ENCODE measurements at regions not wholly inside any gene's neighbourhood (a gene's known extent, or its start where the extent isn't known, plus 50 kb on each side); places are given as distances from the start of the nearest gene placed in this dataset.

- no peak for ATAC-seq (ENCODE audit: insufficient read depth, low read depth)
These were observed 139.1 kb downstream of the HDGFL1 start for GRCh38 chr6:22708469-22708868.

GRCh38 chr6:22709803-22710202 lies 140.4 kb downstream of the HDGFL1 start:
- H3K4me1 ChIP-seq (ENCODE audit: insufficient read depth, low read length) = no peaks in the 10 kb centered on the region
- no peaks in the 10 kb centered on the region for H3K9me3 ChIP-seq (ENCODE audit: insufficient read depth, low read length, severe bottlenecking)
- H3K27me3 ChIP-seq (ENCODE audit: insufficient read depth, low read length, poor library complexity) = no peaks in the 10 kb centered on the region
- H3K4me2 ChIP-seq (ENCODE audit: insufficient read depth, low read length) = no peak overlapping the region
- no peaks in the 10 kb centered on the region for H3K36me3 ChIP-seq (ENCODE audit: insufficient read depth, low read length)
- no peak overlapping the region for H3K4me3 ChIP-seq (ENCODE audit: low read depth in 1 of 2, low read length in 2 of 2)
- ATAC-seq (ENCODE audit: insufficient read depth, low read depth) (no peak), DNase-seq (no peak)
- H3K27ac ChIP-seq (ENCODE audit: low read length) = no peak overlapping the region
- no peak for TF ChIP-seq EZH2 (IDR thresholded peaks at IDR 0.05; ENCODE audit: borderline replicate concordance, low read depth, low read length, severe bottlenecking)
- TF ChIP-seq CTCF (IDR thresholded peaks at IDR 0.05; ENCODE audit: borderline replicate concordance, extremely low read depth, low read length, poor library complexity, severe bottlenecking) = no peak
- no peaks in the 10 kb centered on the region for H4K20me1 ChIP-seq (ENCODE audit: insufficient read depth, low read length)
- H2AFZ ChIP-seq (ENCODE audit: low read depth, low read length) = 0 out of 2 replicates have a peak overlapping the region, but pooled peaks have one; percentile 7
- no peak overlapping the region for H3K9ac ChIP-seq (ENCODE audit: low read depth, low read length)
- no peaks in the 10 kb centered on the region for H3K79me2 ChIP-seq (ENCODE audit: insufficient read depth, low read length)

More at GRCh38 chr6:22708469-22708868, 139.1 kb downstream of the HDGFL1 start:
- TF ChIP-seq CTCF (IDR thresholded peaks at IDR 0.05; ENCODE audit: borderline replicate concordance, extremely low read depth, low read length, poor library complexity, severe bottlenecking) (no peak), EZH2 (IDR thresholded peaks at IDR 0.05; ENCODE audit: borderline replicate concordance, low read depth, low read length, severe bottlenecking) (no peak)
- Histone ChIP-seq H3K4me2 (ENCODE audit: insufficient read depth, low read length) (no peak overlapping the region), H3K27ac (ENCODE audit: low read length) (no peak overlapping the region), H3K9ac (ENCODE audit: low read depth, low read length) (no peak overlapping the region), H3K9me3 (ENCODE audit: insufficient read depth, low read length, severe bottlenecking) (no peaks in the 10 kb centered on the region), H3K79me2 (ENCODE audit: insufficient read depth, low read length) (no peaks in the 10 kb centered on the region), H3K27me3 (ENCODE audit: insufficient read depth, low read length, poor library complexity) (no peaks in the 10 kb centered on the region), H3K4me3 (ENCODE audit: low read depth in 1 of 2, low read length in 2 of 2) (no peak overlapping the region), H3K36me3 (ENCODE audit: insufficient read depth, low read length) (no peaks in the 10 kb centered on the region), H2AFZ (ENCODE audit: low read depth, low read length) (no peak overlapping the region), H3K4me1 (ENCODE audit: insufficient read depth, low read length) (no peaks in the 10 kb centered on the region), H4K20me1 (ENCODE audit: insufficient read depth, low read length) (no peaks in the 10 kb centered on the region)
- no peak for DNase-seq

- Histone ChIP-seq H3K27me3 (ENCODE audit: insufficient read depth, low read length, poor library complexity) (no peaks in the 10 kb centered on the region), H3K4me3 (ENCODE audit: low read depth in 1 of 2, low read length in 2 of 2) (no peak overlapping the region), H4K20me1 (ENCODE audit: insufficient read depth, low read length) (no peaks in the 10 kb centered on the region), H3K4me2 (ENCODE audit: insufficient read depth, low read length) (no peak overlapping the region), H3K4me1 (ENCODE audit: insufficient read depth, low read length) (peaks cover 13% of the 10 kb centered on the region), H3K9me3 (ENCODE audit: insufficient read depth, low read length, severe bottlenecking) (no peaks in the 10 kb centered on the region), H3K79me2 (ENCODE audit: insufficient read depth, low read length) (no peaks in the 10 kb centered on the region), H3K9ac (ENCODE audit: low read depth, low read length) (no peak overlapping the region), H3K27ac (ENCODE audit: low read length) (no peak overlapping the region), H2AFZ (ENCODE audit: low read depth, low read length) (no peak overlapping the region), H3K36me3 (ENCODE audit: insufficient read depth, low read length) (no peaks in the 10 kb centered on the region)
- DNase-seq (no peak), ATAC-seq (ENCODE audit: insufficient read depth, low read depth) (no peak)
- no peak for TF ChIP-seq CTCF (IDR thresholded peaks at IDR 0.05; ENCODE audit: borderline replicate concordance, extremely low read depth, low read length, poor library complexity, severe bottlenecking)
- TF ChIP-seq EZH2 (IDR thresholded peaks at IDR 0.05; ENCODE audit: borderline replicate concordance, low read depth, low read length, severe bottlenecking) = no peak
These were observed 147.4 kb downstream of the HDGFL1 start for GRCh38 chr6:22716721-22717120.

- no peaks in the 10 kb centered on the region for H3K79me2 ChIP-seq (ENCODE audit: insufficient read depth, low read length)
- DNase-seq = peak; percentile 40
- peak overlapping the region; percentile 40; the same call in 1 of the 2 replicates for H2AFZ ChIP-seq (ENCODE audit: low read depth, low read length)
These were observed 148.5 kb downstream of the HDGFL1 start for GRCh38 chr6:22717915-22718314.

More at GRCh38 chr6:22717915-22718314, 148.5 kb downstream of the HDGFL1 start:
- no peaks in the 10 kb centered on the region for H4K20me1 ChIP-seq (ENCODE audit: insufficient read depth, low read length)
- no peaks in the 10 kb centered on the region for H3K27me3 ChIP-seq (ENCODE audit: insufficient read depth, low read length, poor library complexity)
- peaks cover 13% of the 10 kb centered on the region for H3K4me1 ChIP-seq (ENCODE audit: insufficient read depth, low read length)
- H3K4me3 ChIP-seq (ENCODE audit: low read depth in 1 of 2, low read length in 2 of 2) = no peak overlapping the region
- H3K9ac ChIP-seq (ENCODE audit: low read depth, low read length) = no peak overlapping the region
- no peak overlapping the region for H3K27ac ChIP-seq (ENCODE audit: low read length)
- peak; percentile 56 for ATAC-seq (ENCODE audit: insufficient read depth, low read depth)
- TF ChIP-seq CTCF (IDR thresholded peaks at IDR 0.05; ENCODE audit: borderline replicate concordance, extremely low read depth, low read length, poor library complexity, severe bottlenecking) = no peak
- no peak for TF ChIP-seq EZH2 (IDR thresholded peaks at IDR 0.05; ENCODE audit: borderline replicate concordance, low read depth, low read length, severe bottlenecking)
- H3K36me3 ChIP-seq (ENCODE audit: insufficient read depth, low read length) = no peaks in the 10 kb centered on the region
- H3K9me3 ChIP-seq (ENCODE audit: insufficient read depth, low read length, severe bottlenecking) = peaks cover 4% of the 10 kb centered on the region
- peak overlapping the region; percentile 12; the same call in 1 of the 2 replicates for H3K4me2 ChIP-seq (ENCODE audit: insufficient read depth, low read length)

Measured in DND-41 (cell line).